GM18511 (cell line): ENCODE measurements at regions not wholly inside any gene's neighbourhood (a gene's known extent, or its start where the extent isn't known, plus 50 kb on each side); places are given as distances from the start of the nearest gene placed in this dataset.
"Not testable (repeated sequence)": the region's sequence is repeated elsewhere in the genome, so short reads cannot be mapped to it uniquely, and the experiment has no call there.

ENCODE experiments used
- ATAC-seq: cut with Tn5 transposase; IDR thresholded peaks from one replicate; pipeline ENCODE4 v1.9.1; 2021; ENCODE audit warnings: mild to moderate bottlenecking, moderate library complexity; ENCODE audit not compliant: unreplicated experiment

DNA sequence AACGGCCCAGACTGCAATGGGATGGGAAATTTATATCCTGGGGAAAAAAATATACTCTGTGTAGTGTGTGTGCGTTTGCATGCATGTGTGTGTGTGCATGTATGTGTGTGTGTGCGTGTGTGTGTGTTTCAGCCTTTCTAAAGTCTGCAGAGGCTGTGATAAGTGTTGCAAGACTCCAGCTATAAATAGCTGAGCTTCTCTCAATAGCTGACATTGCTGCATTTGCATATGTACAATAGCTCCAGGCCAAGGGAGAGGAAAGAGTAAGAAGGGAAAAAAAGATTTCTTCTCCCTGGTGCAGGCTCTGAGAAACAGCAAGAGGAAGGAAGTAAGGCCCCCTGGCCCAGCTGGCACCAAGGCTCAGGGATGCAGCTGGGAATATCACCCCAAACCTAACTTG lies 483.0 kb downstream of the MN1 start:
- no peak for ATAC-seq

DNA sequence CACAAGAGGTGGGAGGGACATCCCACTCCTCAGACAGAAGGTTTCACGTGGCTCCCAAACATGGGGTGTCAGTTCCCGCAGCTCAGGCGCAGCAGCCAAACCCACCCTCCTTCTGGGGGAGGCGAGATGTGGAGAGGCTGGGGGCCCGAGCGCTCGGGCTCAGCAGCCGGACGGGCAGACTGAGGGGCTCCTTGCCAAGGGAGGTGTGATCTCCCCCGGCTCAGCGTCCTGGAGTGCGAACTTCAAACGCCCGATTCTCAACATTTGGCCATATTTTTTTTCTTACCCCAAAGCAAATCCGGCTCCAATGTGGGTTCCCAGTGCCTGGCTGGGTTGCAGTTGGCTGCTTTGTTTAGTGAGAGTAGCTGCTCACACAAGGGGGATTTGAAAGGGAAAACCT lies 477.9 kb downstream of the MN1 start:
- ATAC-seq = no peak

DNA sequence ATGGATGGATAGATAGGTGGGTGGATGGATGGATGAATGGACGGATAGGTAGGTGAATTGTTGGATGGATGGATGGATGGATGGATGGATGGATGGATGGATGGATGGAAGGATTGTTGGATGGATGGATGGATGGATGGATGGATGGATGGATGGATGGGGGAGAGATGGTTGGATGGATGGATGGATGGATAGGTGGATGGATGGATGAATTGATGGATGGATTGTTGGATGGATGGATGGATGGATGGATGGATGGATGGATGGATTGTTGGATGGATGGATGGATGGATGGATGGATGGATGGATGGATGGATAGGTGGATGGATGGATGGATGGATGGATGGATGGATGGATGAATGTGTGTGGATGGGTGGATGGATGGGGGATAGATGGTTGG lies 476.6 kb downstream of the MN1 start:
- not testable (repeated sequence) for ATAC-seq

DNA sequence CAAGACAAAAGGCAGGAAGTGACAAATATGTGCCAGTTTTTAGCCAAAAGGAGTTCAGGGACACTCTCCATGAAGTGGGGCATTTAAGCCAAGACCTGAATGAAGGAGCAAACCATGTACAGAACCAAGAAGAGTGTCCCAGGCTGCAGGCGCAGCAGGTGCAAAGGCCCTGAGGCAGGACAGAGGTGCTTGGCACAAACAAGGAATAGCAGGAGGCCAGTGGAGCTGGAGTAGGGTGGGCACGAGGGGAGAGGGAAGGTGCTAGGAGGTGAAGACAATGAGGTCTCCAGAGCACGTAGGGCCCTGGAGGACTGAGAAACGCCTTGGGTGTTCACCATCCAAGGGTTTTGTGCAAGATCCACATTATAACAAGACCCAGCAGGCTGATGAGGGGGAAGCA lies 474.1 kb downstream of the MN1 start:
- no peak for ATAC-seq

DNA sequence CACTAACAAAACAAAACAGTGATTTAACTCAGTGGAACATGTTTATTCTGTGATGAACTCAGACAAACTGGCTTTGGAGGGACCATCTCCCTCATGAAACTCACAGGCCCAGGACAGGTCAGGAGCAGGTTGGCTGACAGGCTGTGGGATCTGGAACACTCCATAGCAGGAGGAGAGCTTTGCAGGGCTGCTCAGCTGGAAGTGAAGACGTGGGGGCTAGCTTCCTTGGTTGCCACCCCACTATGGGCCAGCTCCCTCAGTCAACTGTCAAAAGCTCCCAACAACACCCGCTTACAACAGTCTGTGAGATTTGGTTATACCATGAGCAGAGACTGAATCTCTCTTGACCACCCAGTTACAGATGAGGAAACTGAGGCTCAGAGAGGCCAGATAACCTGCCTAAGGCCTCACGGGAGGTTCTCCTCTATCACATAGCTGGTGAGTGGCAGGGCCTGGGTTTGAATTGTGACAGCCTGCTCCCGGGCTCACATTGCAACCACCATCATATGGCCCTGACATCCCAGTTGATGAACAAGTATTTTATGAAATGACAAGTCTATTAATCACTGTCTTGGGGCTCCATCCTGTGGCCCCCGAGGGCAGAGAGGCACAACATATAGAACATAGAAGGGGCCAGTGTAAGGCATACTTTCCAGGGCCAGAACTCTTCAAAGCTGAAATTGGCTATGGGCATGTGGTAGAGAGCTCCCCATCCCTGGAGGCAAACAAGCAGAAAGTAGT lies 473.4 kb downstream of the MN1 start:
- ATAC-seq = no peak

DNA sequence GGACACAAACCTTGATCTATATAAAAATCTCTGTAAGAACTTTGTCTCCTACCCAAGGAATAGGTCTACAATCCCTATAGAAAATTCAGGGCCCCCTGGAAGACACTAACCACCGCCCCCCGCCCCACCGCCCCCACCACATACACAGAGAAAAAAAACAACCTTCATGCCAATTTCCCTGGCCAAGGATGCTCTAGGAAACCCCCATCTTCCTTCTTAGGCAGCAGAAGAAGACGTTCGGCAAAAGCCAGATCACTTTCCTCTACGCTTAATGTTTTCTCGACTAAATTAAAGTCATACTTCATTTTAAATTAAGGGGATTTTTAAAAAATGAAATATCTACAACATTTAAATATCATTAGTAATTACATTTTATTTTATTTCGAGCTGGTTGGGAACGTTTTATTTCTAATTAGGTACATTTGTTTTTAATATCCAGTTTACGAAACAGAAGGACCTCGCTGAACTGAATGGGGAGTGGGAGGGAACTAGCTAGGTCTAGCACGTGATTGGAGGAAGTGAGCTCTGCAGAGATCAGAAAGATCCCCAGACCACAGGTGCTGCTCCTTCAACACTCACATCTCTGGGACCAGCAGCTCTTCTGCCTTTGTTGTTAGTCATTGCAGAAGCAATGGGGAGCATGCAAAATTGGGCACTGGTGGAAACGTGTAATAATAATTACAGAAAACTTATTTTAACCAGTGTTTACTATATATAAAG lies 472.3 kb downstream of the MN1 start:
- no peak for ATAC-seq

DNA sequence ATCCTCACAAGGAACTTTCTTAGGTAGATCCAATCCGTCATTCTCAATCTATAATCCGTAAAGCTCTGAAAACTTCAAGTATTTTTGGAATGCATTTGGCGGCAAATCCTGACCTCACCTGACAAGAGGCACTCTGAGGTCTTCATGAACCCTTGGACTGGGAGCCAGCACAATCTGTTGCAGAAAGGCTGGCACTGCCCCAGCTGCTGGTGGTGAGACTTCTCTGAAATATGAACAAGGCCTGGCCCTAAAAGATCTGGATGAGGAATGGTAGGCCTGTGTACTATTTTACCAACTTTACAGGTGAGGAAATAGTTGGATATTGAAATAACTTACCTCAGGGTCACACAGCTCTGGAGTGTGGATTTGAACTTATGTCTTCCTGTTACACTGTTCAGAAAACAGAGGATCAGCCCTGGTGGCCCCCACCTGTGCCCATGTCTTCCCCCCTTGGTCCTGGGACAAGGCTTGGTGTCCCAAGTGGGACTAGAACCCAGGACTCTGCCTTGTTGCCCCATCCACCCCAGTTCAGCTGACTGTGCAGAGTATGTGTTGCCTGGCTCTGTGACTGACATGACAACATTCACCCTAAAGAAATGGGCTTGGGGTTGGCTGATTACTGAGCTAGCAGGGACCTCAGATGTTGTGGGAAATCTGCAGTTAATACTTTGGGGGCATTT lies 471.4 kb downstream of the MN1 start:
- ATAC-seq = no peak

DNA sequence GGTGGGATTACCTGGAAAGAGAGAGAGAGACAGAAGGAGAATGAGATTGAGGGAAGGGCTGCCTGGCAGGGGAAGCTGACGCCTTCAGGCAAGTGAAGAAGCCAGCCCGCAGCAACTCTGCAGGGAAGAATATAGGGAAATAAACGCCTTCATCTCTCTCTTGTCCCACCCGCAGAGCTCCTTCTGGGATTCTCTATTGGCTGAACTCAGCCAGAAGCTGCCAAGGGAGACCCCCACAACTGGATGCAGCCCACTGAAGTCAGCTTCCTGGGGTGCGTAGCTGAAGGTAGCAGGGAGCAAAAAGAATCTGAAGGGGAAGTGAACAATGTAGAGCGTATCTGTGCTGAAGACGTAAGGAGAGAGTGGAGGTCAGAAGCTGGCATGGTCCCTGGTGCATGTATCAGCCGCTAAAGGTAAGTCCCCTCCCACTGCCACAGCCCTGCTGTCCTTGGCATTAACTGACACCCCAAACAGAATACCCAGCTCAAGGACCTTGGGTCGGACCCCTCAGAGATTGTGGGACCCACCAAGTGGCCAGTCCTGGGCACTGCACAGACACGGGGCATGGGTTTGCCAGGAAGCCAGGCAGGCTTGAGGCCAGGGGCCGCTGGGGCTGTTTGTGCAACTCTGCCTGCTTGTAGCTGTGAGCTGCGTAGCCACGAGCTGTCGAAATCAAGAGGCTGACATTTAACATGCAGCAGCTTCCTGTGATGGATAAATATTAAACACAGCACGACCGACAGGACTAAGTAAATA lies 469.9 kb downstream of the MN1 start:
- no peak for ATAC-seq

DNA sequence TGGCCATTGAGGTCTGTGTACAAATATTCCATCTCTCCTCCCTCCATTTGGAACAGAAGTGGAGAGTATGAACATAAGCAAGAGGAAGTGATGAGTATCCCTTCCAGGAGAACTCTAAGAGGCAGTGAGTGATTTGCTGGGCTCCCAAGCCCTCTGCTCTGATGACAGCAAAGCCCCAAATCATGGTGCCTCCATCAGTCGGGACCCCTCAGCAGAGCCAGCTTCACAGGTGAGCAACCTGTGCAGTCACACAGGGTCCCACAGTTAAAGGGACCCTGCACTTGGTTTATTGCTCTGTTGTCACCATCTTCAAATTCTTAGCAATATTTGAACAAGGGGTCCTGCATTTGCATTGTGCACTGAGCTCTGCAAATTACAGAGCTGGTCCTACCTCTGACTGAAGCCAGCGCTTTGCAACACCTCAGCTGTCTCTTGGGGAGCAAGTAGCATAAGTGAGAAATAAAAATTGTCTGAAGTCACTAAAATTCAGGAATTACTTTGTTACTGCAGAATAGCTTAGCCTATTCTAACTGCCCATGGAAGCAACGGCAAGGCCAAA lies 466.4 kb downstream of the MN1 start:
- no peak for ATAC-seq

DNA sequence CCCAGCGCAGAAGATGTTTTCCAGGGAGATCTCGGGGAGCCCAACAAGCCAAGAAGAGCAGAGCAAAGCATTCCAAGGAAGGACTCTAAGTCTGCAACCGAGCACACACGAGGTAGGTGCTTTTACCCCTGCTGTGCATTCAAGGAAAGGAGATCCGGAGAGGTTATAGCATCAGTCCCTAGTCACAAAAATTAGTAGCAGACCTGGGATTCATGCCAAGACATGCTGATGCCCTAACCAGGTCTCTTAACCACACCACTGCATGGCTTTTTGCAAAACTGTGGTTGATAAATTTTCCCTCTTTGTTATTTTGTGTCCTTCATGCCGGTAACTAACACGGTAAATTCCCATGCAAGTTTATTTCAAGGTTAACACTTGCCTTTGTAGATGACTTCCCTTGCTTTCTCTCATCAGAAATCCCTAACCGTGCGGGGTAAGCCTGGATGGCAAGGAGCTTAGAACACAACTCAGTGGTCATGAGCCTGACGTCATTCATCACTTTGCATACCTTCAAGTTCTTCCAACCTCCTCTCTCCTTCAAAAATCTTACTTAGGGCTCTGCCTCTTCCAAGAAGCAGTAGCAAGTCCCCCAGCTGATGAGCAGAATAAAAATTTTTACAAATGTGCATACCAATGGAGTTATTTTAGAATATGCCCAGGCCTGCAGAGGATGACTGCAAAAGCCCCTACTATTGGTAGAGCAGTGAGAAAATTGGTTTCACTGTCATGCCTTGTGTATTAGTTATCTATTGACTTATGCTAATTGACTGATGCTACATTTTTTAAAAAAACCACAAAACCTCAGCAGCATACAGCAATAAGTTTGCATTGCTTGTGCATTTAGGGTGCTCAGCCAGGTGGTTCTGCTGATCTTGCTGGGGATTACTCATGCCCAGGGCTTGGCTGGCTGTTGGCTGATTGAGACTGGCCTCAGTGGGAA lies 465.1 kb downstream of the MN1 start:
- ATAC-seq = no peak

DNA sequence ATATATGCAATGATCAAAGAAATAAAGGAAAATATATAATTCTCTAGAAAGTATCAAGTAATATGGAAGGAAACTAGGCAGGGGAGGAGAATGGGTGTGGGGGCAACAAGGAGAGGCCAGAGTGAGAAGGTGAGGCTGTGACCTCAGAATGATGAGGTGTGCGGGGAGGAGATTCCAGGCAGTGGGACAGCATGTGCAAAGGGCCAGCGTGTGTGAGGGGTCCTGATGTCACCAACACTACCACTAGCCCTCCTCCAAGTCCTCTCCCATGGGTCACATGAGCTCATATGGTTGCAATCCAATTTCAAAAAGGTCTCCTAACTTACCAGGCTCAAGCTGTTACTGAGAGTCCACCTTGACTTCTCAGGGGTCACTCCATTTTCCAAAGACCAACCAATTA lies 463.9 kb downstream of the MN1 start:
- ATAC-seq = no peak

DNA sequence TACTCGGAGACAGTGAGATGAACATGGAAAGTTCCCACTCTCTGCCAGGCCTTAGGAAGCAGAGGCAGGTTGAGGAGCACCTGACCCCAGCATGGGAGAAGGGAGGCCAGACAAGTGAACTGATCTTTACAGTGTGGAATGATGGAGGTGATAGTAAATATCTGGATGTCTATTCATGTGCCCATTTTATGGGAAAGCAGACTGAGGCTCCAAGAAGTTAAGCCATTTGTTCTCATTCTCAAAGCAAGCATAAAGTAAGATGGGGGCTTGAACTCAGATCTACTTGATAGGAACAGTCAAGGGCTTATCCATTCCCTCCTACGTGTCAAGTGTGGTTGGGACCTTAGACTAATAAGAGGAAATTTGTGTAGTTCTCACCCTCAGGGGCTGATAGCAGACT lies 461.5 kb downstream of the MN1 start:
- no peak for ATAC-seq

DNA sequence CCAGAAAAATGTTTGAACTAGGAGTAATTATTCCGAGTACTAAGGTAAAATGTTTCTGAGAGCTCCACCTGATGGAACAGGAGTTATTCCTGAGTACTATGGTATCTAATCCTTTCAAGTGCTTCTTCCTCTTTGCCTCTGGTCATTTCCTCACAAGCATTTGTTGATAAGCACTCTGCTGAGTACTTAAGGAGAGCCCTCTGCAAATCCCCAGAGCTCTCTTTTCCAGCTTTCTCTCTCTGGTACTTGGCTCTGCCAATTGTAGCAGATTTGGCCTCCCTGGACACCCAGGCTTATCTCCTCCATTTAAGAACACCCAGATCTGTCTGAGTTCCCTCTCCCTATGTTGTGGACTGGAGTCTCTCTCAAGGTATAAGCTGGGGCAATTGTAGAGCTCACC lies 457.0 kb downstream of the MN1 start:
- ATAC-seq = no peak

DNA sequence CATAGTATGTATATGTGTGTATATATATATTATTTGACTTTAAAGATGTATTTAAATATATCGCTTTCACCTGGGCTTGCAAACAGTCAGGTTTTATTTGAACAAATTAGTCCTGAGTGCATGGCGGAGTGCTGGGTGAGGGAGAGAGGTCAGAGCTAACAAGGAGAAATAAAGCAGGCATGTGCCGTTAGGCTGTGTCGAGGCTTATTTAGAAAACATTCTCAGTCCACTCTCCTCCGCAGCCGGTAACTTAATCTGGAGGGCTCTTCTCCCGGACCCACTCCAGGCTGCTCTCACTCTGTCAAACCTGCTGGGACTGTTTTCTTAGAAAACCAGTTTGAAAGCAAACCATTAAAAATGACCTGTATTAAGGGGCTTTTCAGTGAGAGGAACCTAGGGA lies 455.9 kb downstream of the MN1 start:
- no peak for ATAC-seq

DNA sequence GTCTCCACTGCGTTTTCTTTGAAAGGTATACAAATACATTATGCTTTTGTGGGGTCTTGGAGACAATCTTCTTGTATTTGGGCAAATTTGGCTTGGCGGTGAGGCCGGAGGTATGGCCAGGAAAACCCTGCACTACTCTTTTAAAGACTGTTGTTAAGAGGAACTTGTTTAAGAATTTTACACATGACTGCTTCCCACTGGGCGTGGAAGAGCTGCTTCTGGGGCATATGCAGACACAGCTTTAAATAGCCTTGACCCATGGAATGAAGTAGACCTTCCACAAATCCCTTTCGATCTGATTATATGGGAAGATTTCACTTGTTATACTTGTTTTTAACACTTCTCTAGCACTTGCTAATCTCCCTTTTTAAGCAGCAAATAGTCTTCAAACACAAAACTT lies 453.6 kb downstream of the MN1 start:
- no peak for ATAC-seq

DNA sequence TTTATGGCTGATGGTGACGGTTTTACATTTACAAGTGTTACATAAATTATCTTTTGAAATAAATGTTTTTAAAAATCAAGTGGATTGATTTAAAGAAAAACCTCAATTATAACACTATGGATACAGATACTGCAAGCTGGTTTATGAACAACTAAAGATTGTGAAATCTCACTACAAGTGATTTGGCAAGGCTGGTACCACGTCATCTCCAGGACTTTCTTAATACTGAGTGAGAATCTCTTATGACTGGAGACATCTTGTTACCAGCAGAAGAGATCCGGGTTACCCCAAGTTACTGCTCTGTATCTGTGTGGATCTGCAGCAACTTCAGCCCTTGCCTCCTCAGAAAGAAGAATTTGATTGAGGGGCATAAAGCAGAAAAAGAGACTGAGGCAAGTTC lies 452.9 kb downstream of the MN1 start:
- no peak for ATAC-seq

DNA sequence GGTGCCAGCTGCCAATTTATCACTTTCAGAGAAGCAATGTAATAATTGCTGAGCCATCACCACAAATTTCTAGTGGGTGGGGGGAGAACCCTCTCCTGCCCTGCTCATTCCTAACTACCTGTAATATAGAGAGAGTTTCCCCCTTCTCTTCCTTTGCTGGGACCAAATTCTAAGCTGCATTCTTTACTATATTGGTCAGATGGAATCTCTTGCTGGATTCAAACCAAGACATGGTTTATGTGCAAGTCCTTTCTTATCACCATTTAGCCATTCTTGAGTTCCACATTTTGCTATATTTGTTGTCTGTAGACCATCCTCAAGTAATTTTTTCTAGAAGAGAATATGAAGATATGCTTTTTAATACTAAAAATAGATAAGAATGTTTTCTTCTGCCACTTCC lies 452.1 kb downstream of the MN1 start:
- ATAC-seq = no peak

DNA sequence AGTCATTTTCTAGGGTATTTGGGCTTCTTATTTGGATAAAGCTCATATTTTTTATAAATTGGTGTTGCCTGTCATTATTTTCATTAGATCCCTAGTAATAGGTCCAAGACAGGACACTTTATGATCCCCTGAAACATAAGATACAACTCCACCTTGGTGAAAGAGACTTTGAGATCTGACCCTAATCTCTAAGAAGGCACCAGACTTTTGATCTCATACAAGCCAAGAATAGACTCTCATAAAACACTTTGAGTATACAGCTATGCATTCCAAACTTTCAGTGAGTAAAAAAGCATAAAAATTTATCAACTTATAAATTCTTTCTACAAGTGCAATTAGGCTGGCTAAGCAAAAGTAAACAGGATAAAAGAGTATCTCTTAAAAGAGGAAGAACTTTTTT lies 451.2 kb downstream of the MN1 start:
- ATAC-seq = no peak

DNA sequence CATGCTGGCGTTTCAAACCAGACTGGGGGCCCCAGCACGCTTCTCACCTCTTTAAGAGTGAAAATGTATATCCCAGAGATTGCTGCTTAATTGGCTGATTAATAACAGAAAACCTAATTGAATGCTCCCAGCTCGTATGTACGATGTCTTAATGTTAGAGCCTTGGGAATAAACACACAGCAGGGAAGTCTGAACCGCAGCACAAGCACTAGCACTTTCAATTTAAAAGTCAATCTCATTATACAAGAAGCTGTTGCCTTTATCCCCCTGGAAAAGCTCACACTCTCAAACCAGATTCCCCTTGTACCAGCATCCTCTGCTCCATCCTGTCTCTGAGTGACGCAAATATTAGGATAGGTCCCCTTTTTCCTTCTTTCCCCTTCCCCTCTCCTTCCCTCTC lies 449.1 kb downstream of the MN1 start:
- no peak for ATAC-seq
